HUDEP-2 (cell line): ENCODE measurements at regions not wholly inside any gene's neighbourhood (a gene's known extent, or its start where the extent isn't known, plus 50 kb on each side); places are given as distances from the start of the nearest gene placed in this dataset.
"Not testable (repeated sequence)": the region's sequence is repeated elsewhere in the genome, so short reads cannot be mapped to it uniquely, and the experiment has no call there.

Experiments used
- DNase-seq, 76 experiments: peaks; one replicate each; lab custom pipeline; 2025; ENCODE audit not compliant: unreplicated experiment in 76 of 76; lab: John Stamatoyannopoulos, UW

DNA sequence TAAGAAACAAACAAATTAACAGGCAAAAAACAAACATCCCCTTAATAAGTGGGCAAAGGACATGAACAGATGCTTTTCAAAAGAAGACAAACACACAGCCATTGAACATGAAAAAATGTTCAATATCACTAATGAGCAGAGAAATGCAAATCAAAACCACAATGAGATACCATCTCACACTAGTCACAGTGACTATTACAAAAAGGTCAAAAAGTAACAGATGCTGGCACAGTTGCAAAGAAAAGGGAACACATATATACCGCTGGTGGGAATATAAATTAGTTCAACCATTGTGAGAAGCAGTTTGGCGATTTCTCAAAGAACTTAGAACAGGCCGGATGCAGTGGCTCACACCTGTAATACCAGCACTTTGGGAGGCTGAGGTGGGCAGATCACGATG, 146.1 kb upstream of the NEIL3 start:
- DNase-seq: no peak

DNA sequence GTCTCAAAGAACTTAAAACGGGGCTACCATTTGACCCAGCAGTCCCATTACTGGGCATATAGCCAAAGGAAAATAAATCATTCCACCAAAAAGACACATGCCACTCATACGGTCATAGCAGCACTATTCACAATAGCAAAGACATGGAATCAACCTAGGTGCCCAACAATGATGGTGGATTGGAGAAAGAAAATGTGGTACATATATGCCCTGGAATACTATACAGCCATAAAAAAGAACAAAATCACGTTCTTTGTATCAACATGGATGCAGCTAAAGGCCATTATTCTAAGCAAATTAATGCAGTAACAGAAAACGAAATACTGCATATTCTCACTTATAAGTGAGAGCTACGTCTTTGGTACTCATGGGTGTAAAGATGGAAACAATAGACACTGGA, 138.1 kb upstream of the NEIL3 start:
- no peak for DNase-seq

DNA sequence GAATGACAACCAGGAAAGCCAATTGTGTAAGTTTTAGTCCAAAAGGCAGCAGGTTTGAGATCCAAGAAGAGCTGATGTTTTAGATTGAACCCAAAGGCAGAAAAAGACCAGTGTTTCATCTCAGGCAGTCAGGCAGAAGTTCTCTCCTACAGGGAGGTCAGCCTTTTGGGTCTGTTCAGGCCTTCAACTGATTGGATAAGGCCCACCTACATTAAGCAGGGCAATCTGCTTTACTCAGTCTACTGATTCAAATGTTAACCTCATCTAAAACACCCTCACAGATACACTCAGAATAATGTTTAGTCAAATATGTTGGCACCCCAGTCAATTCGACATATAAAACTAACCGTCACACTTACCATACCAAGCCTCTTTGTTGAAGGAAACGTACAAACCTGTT, 134.2 kb upstream of the NEIL3 start:
- no peak for DNase-seq

DNA sequence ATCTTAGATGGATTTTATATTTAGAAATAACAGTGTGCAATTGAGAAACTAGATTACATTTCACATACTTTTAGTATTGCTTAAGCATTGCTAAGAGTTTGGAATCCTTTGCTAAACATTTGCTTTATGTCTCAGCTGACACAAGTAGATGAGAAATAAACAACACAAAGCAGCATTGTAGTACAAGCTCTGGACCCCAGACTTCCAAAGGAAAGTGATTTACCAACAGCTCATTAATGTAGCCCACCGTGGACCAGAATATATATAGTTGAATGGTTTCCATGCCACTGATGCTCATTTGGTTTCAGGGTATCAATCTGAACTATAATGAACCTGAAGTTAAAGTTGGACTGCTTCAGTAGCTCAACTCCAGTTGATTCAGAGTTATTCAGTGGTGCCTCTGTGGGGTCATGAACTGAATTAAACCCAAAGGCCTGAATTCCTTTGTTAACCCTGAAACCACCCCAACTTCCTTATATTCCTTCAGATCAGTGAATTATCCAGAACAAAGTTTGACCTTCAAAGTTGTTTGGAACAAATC, 132.1 kb upstream of the NEIL3 start:
- DNase-seq: no peak

DNA sequence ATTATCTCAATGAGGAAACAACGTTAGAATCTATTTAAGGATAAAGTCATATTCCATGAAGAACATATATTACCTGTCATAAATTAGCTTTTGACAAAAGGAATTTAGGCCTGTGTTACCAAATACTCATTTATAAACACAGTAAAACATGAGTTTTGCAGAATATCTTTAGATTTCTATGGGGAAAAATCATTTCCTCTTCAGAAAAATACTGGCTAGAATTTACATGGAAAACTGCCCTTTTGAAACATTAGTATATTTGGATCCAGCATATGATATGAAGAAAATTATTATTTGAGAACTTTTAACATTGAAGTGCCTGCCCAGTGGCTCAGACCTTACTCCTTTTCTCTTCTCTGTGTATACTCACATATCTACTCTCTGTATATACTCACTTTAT, 131.4 kb upstream of the NEIL3 start:
- no peak for DNase-seq

DNA sequence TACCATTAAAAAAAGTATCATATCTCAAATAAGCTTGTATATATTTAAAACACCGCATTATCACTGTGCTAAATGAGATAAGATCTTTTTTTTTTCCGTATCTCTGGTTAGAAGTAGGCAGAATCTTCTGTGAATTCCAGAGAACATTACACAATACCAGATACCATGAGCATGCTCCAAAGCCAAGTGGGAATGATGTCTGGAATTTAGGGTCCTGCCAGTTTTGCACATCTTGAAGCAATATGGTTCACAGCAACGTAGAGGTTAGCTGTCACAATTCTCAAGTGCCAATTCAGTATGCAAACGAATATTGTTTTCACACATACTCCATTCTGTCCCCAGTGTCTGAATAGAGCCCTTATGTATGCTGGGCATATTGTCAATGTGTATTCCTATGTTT, 127.5 kb upstream of the NEIL3 start:
- no peak for DNase-seq

DNA sequence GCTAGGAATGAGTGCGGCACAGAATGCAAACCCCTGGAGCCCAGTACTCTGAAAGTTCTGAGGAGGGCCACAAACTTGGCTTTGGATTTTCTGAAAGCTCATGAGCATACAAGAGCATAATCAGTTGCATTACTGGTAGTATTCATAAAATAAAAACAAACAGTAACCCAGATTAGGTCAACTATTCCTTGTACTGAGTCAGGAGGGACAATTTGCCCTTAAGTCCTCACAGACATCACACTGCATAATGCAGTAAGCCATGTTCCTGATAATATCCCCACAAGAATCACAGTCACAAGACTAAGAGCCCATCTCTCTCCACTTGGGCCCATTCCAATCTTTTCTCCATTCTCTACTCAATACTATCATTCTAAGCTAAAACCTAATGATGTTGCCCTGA, 126.9 kb upstream of the NEIL3 start:
- DNase-seq: no peak

DNA sequence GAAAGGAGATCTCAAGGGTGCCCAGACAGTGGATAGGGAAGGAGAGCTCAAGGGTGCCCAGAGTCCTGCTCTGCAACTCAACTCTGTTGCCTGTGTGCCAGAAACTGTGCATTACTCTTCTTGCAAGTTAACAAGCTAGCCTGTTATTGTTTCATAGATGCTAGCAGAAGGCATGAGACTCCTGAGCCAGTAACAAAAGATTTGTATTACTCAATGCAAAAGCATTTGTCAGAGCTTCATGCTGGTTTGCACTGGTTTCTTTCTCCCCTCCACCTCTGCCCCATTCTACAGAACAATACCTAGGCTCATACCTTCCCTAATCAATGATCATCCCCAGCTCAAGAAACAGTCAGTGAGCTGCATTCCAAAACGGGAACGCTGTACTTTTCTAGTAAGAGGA, 124.5 kb upstream of the NEIL3 start:
- no peak for DNase-seq

DNA sequence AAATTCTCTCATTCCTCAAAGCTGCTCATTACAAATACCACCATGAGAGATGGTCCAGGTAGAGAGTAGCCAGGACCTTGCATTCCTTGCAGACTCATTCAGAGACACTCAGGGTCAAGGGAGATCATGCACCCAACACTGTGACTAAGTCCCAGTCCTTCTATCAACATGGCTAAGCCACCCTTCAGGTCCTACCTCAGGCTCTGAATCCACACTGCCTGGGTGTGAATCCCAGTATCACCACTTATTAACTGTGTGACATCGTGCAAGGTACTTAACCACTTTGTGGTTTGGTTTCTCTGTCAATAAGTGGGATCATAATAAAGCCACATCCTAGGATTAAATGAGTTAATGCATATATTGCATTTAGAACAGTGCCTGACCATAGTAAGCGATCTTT, 124.1 kb upstream of the NEIL3 start:
- no peak for DNase-seq

DNA sequence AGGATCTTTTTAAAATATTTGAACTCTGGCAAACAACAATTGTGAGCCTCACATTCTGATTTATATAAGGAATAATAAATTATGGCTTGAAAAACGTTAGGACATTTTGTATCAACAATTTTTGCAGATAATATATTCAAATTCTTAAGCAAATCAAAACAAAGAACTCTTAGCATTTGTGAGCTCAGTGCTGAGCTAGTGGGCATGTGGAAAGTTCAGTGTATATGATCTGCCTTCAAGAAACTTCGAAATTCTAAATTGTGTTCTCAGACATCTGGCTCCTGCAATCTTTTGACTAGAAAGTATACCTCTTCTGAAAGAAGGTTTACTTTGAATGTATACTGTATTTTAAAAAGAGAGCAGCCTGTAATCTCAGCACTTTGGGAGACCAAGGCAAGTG, 122.3 kb upstream of the NEIL3 start:
- no peak for DNase-seq

DNA sequence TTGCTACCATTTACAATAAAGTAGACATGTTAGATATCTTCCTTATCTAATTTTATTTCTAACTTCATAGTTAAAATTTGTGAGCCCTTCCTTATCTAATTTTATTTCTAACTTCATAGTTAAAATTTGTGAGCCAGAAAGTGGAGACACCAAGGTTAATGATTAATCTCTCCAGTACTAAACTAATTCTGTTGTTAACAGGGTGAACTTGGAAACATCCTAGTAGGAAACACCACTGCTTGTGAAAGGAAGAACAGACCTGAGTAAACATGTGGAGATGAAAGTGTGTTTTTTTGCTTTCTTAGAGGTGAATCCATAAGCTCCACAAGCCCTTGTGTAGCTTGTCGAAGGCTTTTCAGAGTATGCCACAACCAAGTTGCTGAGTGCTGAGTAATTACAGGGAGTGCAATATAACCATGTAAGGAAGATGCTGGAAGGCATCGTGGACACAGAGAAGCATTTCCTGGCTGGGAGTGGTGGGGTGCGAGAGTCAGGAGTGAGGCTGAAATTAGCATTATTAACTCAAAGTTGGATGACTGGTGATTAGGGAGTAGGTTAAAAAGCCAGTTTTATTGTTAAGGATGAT, 118.6 kb upstream of the NEIL3 start:
- no peak for DNase-seq

DNA sequence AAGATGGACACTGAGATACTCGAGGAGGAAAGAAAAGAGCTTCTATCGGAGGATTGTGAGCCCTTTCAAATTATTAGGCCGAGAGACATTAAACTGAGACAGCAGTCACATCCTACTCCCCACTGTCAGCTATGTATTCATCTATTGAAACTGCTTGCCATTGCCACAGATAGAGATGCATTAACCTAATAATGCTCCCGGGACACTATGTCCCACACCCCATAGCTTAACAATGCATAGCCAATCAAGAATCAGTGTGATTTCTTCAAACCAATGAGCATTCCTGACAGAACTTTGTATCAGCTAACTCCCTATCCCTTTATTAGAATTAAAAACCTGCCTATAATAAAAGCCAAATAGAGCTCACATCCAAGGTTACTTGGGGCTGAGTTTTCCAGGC, 118.1 kb upstream of the NEIL3 start:
- DNase-seq: no peak

DNA sequence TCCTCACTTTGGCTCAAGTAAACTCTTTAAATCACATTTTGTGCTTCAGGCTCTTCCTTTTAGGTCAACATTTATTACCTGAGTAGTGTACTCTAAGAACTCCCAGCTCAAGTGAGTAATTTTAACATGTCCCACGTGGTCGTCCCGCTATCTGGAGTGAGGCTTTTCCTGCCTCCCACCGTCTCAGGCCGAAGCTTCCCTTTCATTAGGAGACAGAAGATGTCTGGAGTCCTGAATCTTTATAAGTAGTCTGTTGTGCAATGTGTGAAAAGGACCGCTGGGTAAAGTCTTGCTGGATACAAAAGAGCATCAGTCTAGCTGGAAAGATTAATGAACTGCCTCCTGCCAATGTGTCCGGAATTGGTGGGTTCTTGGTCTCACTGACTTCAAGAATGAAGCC, 117.7 kb upstream of the NEIL3 start:
- DNase-seq: no peak

DNA sequence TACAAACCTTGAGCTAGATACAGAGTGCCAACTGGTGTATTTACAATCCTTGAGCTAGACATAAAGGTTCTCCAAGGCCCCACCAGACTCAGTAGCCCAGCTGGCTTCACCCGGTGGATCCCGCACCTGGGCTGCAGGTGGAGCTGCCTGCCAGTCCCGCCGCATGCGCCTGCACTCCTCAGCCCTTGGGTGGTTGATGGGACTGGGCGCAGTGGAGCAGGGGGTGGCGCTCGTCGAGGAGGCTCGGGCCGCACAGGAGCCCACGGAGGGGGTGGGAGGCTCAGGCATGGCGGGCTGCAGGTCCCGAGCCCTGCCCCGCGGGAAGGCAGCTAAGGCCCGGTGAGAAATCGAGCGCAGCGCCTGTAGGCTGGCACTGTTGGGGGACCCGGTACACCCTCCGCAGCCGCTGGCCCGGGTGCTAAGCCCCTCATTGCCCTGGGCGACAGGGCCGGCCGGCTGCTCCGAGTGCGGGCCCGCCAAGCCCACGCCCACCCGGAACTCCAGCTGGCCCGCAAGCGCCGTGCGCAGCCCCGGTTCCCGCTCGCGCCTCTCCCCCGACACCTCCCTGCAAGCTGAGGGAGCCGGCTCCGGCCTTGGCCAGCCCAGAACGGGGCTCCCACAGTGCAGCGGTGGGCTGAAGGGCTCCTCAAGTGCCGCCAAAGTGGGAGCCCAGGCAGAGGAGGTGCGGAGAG, 116.5 kb upstream of the NEIL3 start:
- not testable (repeated sequence) for DNase-seq

DNA sequence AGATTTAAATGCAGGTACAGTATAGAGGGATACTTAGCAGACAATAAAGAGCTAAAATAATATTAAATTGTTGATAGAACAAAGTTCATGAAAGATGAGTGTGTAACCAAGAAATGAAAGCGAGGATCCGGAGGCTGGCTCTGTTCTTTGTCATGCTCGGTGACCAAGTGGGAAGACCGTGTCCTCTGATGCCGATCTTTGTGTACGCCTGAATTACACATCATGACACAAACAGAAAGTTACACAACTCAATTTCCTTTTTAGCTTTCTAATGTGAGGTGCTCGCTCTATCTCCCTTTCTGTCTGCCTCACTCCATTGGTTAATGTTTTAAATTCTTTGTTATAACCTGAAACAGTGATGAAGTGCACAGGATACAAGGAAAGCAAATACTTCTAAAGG, 114.8 kb upstream of the NEIL3 start:
- DNase-seq: no peak

DNA sequence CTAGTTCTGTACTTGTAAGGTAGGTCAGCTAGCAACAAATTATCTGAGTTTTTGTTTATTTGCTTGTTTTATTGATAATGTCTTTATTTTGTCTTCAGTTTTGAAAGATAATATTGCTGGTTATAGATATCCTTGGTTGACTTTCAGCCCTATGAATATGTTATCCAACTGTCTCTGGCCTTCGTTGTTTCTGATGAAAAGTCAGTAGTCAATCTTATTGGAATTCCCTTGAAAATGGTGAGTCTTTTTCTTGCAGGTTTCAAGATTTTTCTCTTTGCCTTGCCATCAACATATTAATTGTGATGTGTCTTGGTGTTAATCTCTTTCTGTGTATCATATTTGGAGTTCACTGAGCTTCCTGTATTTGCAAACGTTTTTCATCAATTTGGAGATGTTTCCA, 113.1 kb upstream of the NEIL3 start:
- no peak for DNase-seq

DNA sequence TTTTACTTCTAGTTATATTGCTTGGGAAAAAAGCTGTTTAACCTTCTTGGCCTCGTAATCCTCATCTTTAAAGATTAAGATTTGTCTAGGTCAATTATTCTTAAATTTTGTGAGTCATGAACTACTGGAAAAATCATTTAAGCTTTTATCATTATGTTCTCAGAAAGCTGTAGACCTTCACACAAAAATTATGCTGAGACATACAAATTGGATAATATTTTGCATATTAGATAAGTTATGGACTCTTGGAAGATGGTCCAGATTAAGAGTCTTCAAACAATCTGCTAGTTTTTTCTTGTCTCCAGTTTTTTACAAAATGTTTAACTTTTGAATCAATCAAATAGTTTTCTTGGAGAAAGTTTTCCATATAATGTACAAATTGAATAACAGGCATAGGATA, 108.1 kb upstream of the NEIL3 start:
- no peak for DNase-seq

DNA sequence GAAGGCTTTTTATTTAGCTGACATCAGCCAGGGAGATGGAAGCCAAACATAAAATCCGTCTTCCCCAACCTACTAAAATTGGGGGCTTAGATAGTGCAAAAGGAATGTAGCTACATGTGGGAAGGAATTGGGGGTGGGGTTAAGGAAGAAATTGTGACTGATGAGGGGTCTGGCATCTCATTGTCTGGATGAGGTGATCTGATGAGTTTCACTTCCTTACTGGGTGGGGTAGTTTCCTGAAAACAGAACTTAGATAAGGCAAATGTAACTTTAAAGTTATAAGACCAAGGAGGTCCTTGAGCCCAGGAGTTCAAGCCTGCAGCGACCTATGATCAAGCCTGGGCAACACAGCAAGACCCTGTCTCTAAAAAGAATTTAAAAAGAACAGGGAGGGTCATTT, 105.5 kb upstream of the NEIL3 start:
- DNase-seq: no peak

DNA sequence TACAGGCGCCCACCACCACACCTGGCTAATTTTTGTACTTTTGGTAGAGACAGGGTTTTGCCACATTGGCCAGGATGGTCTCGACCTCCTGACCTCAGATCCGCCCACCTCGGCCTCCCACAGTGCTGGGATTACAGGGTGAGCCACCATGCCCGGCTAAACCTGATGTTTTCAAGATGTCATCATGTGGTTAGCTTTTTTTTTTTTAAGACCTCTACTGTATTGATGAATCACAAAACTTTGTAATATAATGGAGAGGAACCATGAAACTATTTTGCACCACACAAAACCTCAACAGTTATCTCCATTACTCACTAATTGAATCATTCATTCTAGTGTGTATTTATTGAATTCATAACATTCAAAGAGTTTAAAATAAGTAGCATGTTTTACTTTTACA, 94.7 kb upstream of the NEIL3 start:
- DNase-seq: no peak

DNA sequence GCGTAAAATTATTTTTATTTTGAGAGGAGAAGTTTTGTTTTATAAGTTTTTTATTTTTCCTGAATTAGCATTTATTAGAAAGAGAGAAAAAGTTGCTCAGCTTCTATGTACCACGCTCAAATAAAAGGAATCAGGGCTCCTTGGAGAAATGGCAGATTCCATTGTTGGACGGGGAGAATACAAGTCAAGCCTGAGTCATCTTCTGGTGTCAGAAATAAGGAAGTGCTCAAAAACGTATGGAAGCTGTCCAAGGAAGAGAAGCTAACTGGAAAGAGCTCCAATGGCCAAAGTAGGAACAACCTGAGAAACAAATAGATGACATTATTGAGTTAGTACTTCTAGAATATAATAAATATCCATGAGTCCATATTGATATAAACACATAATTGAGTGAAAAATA, 89.3 kb upstream of the NEIL3 start:
- no peak for DNase-seq

DNA sequence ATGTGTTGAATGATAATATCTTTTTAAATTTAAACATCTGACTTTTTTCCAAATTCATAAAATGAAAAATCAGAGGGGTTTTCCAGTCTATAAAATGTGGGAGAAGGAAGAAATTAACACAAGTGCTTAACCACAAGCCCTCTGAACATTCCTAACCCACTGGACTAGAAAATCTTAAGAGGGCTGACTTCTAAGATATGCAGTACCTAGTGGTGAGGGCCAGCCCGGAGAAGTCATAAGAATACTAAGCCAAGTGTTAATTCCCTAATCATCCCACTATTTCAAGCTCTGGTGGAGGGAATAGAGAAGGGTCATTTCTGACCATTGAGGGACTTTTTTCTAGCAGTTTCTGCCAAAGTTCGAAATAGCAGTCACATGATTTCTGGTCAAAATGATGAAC, 86.9 kb upstream of the NEIL3 start:
- DNase-seq: no peak

DNA sequence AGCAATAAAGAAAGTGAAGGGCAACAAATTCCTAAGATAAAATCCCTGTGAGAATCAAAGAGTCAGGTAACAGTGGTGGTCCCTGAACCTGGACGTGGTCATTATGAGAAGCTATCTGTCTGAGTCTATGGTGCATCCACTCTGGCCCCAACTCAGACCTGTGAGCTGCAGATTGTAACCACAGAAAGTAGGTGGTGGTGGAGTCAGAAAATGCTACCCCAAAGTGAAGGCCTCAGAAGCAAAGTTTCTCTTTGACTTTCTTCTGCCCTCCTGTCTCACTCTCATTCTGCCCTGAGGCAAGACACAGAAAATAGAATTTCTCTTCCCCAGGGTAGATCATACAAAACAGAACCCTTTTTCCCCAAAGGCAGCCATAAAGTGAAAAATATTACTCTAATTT, 84.1 kb upstream of the NEIL3 start:
- DNase-seq: no peak

DNA sequence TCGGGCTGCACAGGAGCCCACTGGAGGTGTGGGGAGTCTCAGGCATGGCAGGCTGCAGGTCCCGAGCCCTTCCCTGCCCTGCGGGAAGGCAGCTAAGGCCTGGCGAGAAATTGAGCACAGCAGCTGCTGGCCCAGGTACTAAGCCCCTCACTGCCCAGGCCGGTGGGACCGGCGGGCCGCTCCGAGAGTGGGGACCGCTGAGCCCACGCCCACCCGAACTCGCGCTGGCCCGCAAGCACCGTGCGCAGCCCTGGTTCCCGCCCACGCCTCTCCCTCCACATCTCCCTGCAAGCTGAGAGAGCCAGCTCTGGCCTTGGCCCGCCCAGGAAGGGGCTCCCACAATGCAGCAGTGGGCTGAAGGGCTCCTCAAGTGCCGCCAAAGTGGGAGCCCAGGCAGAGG, 82.0 kb upstream of the NEIL3 start:
- DNase-seq: no peak
